ENCODE measurements at regions not wholly inside any gene's neighbourhood (a gene's known extent, or its start where the extent isn't known, plus 50 kb on each side); places are given as distances from the start of the nearest gene placed in this dataset.

DNA sequence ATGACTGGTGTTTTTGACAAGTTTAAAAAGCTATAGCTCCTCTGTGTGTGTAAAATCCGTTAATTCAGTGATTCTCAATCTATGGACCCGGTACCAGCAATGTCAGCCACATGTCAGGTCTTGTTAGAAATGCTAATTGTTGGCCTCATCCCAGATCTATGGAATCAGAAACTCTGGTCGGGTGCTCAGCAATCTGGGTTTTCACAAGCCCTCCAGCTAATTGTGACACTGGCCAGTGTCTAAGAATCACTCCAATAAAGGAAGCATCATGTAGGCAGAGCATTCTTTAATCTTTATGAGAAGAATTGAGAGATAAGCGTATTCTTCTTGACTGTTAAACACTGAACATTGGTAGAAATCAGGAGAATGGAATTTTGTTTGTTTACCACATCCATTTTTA, 1498.2 kb upstream of the TENM3 start:
- TF ChIP-seq, protein P1, sequence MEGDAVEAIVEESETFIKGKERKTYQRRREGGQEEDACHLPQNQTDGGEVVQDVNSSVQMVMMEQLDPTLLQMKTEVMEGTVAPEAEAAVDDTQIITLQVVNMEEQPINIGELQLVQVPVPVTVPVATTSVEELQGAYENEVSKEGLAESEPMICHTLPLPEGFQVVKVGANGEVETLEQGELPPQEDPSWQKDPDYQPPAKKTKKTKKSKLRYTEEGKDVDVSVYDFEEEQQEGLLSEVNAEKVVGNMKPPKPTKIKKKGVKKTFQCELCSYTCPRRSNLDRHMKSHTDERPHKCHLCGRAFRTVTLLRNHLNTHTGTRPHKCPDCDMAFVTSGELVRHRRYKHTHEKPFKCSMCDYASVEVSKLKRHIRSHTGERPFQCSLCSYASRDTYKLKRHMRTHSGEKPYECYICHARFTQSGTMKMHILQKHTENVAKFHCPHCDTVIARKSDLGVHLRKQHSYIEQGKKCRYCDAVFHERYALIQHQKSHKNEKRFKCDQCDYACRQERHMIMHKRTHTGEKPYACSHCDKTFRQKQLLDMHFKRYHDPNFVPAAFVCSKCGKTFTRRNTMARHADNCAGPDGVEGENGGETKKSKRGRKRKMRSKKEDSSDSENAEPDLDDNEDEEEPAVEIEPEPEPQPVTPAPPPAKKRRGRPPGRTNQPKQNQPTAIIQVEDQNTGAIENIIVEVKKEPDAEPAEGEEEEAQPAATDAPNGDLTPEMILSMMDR (IDR thresholded peaks at IDR 0.05; ENCODE audit: insufficient read depth, low read length): no peak
- no peak for DNase-seq (ENCODE audit: low read depth)
- no peak overlapping the region for H3K4me3 ChIP-seq (ENCODE audit: low read depth, low read length)

DNA sequence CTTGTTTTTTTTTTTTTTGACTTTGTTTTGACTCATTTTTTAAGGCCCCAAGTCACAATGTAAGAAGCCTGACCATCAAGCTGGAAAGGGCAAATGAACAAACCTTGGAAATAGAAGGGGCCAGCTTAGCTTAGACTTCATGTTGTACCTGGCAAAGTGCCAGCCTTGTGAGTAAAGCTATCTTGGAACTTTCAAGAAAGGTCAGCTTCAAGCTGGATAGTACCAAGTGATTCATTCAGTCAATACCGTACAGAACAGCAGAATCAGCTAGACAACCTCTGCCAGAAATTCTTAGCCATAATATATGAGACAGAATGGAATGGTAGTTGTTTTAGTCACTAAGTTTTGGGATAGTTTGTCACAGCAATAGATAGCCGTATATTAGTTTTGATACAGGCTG, 1492.2 kb upstream of the TENM3 start:
- TF ChIP-seq, protein P1 (IDR thresholded peaks at IDR 0.05; ENCODE audit: insufficient read depth, low read length): no peak
- no peak for DNase-seq (ENCODE audit: low read depth)
- no peak overlapping the region for H3K4me3 ChIP-seq (ENCODE audit: low read depth, low read length)

DNA sequence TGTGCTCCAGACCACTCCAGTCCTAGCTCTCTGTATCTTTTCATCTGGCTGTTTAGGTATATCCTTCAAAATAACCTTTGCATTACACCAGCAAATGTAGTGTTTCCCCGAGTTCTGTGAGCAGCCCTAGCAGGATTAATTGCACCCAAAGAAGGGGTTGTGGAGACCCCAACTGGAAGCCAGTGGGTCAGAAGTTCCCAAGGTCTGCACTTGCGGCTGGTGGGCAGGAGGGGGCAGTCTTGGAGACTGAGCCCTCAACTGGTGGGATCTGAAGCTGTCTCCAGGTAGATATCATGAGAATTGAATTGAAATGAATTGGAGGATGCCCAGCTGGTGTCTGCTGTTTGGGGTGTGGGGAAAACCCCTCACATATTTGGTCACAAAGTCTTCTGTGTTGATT, 1485.3 kb upstream of the TENM3 start:
- TF ChIP-seq, protein P1 (IDR thresholded peaks at IDR 0.05; ENCODE audit: insufficient read depth, low read length): no peak
- no peak for DNase-seq (ENCODE audit: low read depth)
- H3K4me3 ChIP-seq (ENCODE audit: low read depth, low read length): no peak overlapping the region

DNA sequence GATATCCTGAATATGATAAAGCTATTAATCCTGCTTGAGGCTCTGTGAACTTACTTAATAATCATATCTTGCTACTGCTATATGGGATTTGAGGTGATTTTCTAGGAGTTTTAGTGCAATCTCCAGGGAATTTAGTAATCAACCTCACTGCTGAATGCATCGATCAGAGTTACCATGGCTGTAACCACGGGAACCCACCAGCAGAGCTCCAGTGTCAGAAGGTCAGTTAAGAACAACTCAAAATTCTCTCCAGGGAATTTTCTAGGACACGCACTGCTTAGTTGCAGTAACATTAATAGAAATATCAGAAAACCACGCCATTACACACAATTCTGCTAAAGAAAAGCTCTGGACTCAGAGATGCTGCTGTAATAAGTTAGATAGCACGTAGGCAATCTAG, 1477.2 kb upstream of the TENM3 start:
- H3K4me3 ChIP-seq (ENCODE audit: low read depth, low read length): no peak overlapping the region
- no peak for DNase-seq (ENCODE audit: low read depth)
- TF ChIP-seq, protein P1 (IDR thresholded peaks at IDR 0.05; ENCODE audit: insufficient read depth, low read length): no peak

DNA sequence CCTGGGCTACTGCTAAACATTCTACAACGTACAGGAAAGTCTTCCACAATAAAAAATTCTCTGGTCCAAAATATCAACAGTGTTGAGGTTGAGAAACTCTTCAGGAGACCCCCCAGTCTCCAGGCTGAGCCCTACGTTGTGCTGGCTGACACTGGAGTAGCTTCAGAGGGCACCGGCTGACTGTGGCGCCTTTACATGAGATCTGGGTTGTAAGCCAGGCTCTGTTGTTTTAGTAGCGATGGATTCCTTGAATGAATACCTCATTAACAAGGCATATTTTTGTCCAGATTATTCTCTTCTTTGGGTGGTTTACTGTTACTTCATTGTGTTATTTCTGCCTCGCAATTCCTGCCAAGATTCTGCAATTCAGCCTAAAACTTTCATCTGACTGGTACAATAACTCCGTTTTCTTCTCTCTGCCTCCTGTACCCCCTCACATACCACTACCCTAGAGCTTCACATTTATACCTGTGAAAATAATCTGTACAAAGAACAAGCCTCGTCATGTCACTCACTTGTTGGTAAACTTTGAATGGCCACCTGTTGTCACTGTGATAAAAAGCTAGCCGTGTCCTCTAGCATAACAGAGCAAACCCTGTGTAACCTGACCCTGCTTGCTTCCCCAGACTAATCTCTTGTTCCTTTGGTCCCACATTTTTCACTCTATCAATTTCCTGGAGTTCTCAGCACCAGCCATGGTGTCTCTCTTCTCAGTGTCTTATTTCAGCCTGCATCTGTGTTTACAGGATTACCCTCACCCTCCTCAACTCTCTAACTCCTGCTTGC, 1476.1 kb upstream of the TENM3 start:
- H3K4me3 ChIP-seq (ENCODE audit: low read depth, low read length): no peak overlapping the region
- DNase-seq (ENCODE audit: low read depth): no peak
- TF ChIP-seq, protein P1 (IDR thresholded peaks at IDR 0.05; ENCODE audit: insufficient read depth, low read length): no peak

DNA sequence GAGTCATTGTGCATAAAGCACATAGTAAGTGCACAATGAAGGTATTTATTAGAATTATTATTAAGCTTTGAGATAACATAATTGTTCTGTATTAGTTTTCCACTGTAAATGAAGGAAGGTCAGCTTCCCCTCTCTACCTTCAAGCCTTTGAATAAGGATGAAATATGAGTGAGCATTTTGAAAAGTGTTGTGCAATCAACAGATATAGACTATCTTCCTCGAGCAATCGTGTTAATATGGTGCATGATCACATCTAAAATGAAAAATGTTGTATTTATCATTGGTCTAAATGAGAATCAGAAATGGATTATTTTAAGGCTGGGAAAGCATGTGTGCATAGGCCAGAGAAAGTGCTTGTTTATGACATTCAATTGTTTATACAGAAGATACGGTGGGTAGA, 1474.6 kb upstream of the TENM3 start:
- DNase-seq (ENCODE audit: low read depth): no peak
- TF ChIP-seq, protein P1 (IDR thresholded peaks at IDR 0.05; ENCODE audit: insufficient read depth, low read length): no peak
- H3K4me3 ChIP-seq (ENCODE audit: low read depth, low read length): no peak overlapping the region

DNA sequence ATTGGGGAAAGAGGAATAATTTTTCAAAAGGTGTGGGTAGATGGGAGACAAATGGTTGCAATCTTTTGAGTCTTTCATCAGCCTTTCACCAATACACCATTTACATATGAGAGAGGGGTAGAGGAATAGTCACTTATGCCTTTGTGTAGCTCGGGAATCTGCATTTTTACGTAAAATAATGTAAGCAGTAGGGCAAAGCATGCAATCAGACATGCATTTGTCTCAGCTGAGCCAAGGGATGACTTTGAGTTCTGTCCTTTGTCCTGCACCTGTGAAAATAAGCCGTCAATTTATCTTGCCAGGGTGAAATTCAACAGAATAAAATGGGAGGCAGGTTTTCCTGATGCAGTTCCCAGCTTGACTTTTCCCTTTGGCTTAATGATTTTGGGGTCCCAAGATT, 1473.4 kb upstream of the TENM3 start:
- TF ChIP-seq, protein P1 (IDR thresholded peaks at IDR 0.05; ENCODE audit: insufficient read depth, low read length): no peak
- no peak for DNase-seq (ENCODE audit: low read depth)

More for the DNA sequence above, 1473.4 kb upstream of the TENM3 start:
- H3K4me3 ChIP-seq (ENCODE audit: low read depth, low read length): no peak overlapping the region
